H1 (cell line): ENCODE measurements at regions not wholly inside any gene's neighbourhood (a gene's known extent, or its start where the extent isn't known, plus 50 kb on each side); places are given as distances from the start of the nearest gene placed in this dataset.

Experiments used
- CTCF ChIA-PET: fragments of 300-600 bp; sonication (Branson Sonifier 250); formaldehyde crosslinking; loops from one replicate; lab custom pipeline; 2021; ENCODE audit not compliant: partially characterized antibody; lab: Charles Lee
- POLR2A ChIA-PET: fragments of 300-600 bp; sonication (Branson Sonifier 250); formaldehyde crosslinking; loops from one replicate; lab custom pipeline; 2021; ENCODE audit warnings: inconsistent platforms; ENCODE audit not compliant: partially characterized antibody; lab: Charles Lee
- DNase-seq, 2 experiments: peaks; one replicate each; pipeline versions ENCODE4 v3.0.0 to v3.0.0-alpha.2; 2010 to 2022; ENCODE audit warnings: low spot score in 2 of 2, low read depth in 1 of 2, mixed read lengths in 1 of 2
- FAIRE-seq: peaks from 2 replicates; lab custom pipeline; 2011; peaks lifted over from hg19 to GRCh38; lab: Jason Lieb, UNC
- H2AFZ ChIP-seq: 2 replicates; pipeline ENCODE4 v1.8.1; 2012; ENCODE audit warnings: low read length, inconsistent platforms
- H2AK5ac ChIP-seq: 2 replicates; pipeline ENCODE4 v1.6.1; 2013; ENCODE audit warnings: low read depth, low read length
- H2BK120ac ChIP-seq: replicated peaks from 2 replicates; pipeline ENCODE3; 2013; ENCODE audit warnings: low read depth, low read length, inconsistent platforms
- H2BK12ac ChIP-seq: 2 replicates; pipeline ENCODE4 v1.6.1; 2013; ENCODE audit warnings: low read depth, low read length
- H2BK15ac ChIP-seq: 2 replicates; pipeline ENCODE4 v1.6.1; 2013; ENCODE audit warnings: low read length
- H2BK20ac ChIP-seq: 2 replicates; pipeline ENCODE4 v1.6.1; 2013; ENCODE audit warnings: low read length
- H2BK5ac ChIP-seq: 2 replicates; pipeline ENCODE4 v1.6.1; 2013; ENCODE audit warnings: low read depth, low read length
- H3K14ac ChIP-seq: 2 replicates; pipeline ENCODE4 v1.6.1; 2013; ENCODE audit warnings: inconsistent platforms; ENCODE audit not compliant: insufficient read length
- H3K18ac ChIP-seq: 2 replicates; pipeline ENCODE4 v1.6.1; 2013; ENCODE audit warnings: low read length; ENCODE audit errors: extremely low read depth
- H3K23ac ChIP-seq: 2 replicates; pipeline ENCODE4 v1.6.1; 2013; ENCODE audit warnings: inconsistent platforms; ENCODE audit not compliant: insufficient read length
- H3K23me2 ChIP-seq: 2 replicates; pipeline ENCODE4 v1.6.1; 2013; ENCODE audit warnings: low read depth, low read length
- H3K27ac ChIP-seq: 2 replicates; pipeline ENCODE4 v1.6.1; 2011; ENCODE audit warnings: low read depth, low read length, inconsistent platforms
- H3K27me3 ChIP-seq, 4 experiments: replicated peaks in 1 of 4; 1 replicate in 1 of 4; 2 replicates in 3 of 4; pipeline versions ENCODE4 v1.6.1 to v1.8.1; 2011 to 2013; ENCODE audit warnings: low read length in 3 of 4, mild to moderate bottlenecking in 3 of 4, inconsistent platforms in 2 of 4, mixed read lengths in 2 of 4, moderate library complexity in 1 of 4; ENCODE audit not compliant: control insufficient read depth in 3 of 4, insufficient read depth in 3 of 4; ENCODE audit errors: extremely low read depth in 1 of 4
- H3K36me3 ChIP-seq, 4 experiments: 2 replicates each; pipeline versions ENCODE4 v1.6.1 to v1.8.1; 2011 to 2013; ENCODE audit warnings: mild to moderate bottlenecking in 4 of 4, low read length in 3 of 4, moderate library complexity in 2 of 4, control low read depth in 1 of 4, inconsistent platforms in 1 of 4; ENCODE audit not compliant: insufficient read depth in 4 of 4, control insufficient read depth in 2 of 4
- H3K4ac ChIP-seq: replicated peaks from 2 replicates; pipeline ENCODE3; 2013; ENCODE audit warnings: low read length, low read depth, mixed read lengths, inconsistent platforms; ENCODE audit not compliant: insufficient read length
- H3K4me1 ChIP-seq, 4 experiments: replicated peaks in 1 of 4; 1 replicate in 1 of 4; 2 replicates in 3 of 4; pipeline versions ENCODE4 v1.6.1 to v1.8.1; 2011 to 2013; ENCODE audit warnings: low read length in 3 of 4, inconsistent platforms in 2 of 4, mixed read lengths in 1 of 4; ENCODE audit not compliant: insufficient read depth in 4 of 4, control insufficient read depth in 3 of 4
- H3K4me2 ChIP-seq, 2 experiments: 2 replicates each; pipeline versions ENCODE4 v1.6.1 to v1.8.1; 2011 to 2013; ENCODE audit warnings: low read depth in 2 of 2, low read length in 2 of 2, control low read depth in 1 of 2, inconsistent platforms in 1 of 2, mild to moderate bottlenecking in 1 of 2; ENCODE audit not compliant: insufficient read depth in 1 of 2
- H3K4me3 ChIP-seq, 4 experiments: fragments of 200-600, 300-600 bp in 1 of 4; sonication (generic), shearing (Covaris generic), sonication (Bioruptor Twin) in 1 of 4; 2 replicates each; pipeline versions ENCODE4 v1.5.1 to v1.8.1; 2011 to 2016; ENCODE audit warnings: low read length in 4 of 4, low read depth in 3 of 4, control low read depth in 2 of 4, inconsistent platforms in 2 of 4, mild to moderate bottlenecking in 2 of 4, mixed read lengths in 1 of 4, moderate library complexity in 1 of 4; ENCODE audit not compliant: insufficient read depth in 2 of 4; ENCODE audit errors: extremely low read depth in 1 of 4
- H3K56ac ChIP-seq: replicated peaks from 2 replicates; pipeline ENCODE3; 2013; ENCODE audit warnings: low read depth, mild to moderate bottlenecking, mixed read lengths, low read length, inconsistent platforms; ENCODE audit not compliant: insufficient read length
- H3K79me1 ChIP-seq: 2 replicates; pipeline ENCODE4 v1.6.1; 2013; ENCODE audit warnings: low read depth, low read length, control low read depth
- H3K79me2 ChIP-seq, 2 experiments: 2 replicates each; pipeline versions ENCODE4 v1.6.1 to v1.8.1; 2012 to 2013; ENCODE audit warnings: low read length in 2 of 2, mild to moderate bottlenecking in 2 of 2, inconsistent platforms in 1 of 2; ENCODE audit not compliant: insufficient read depth in 2 of 2, control insufficient read depth in 1 of 2
- H3K9ac ChIP-seq, 4 experiments: replicated peaks in 1 of 4; 1 replicate in 1 of 4; 2 replicates in 3 of 4; pipeline versions ENCODE4 v1.6.1 to v1.8.1; 2011 to 2013; ENCODE audit warnings: low read depth in 3 of 4, low read length in 3 of 4, control low read depth in 2 of 4, mild to moderate bottlenecking in 2 of 4, moderate library complexity in 2 of 4, inconsistent platforms in 1 of 4; ENCODE audit errors: extremely low read depth in 1 of 4
- H3K9me3 ChIP-seq, 2 experiments: 2 replicates each; pipeline versions ENCODE4 v1.6.1 to v1.8.1; 2012 to 2013; ENCODE audit warnings: mild to moderate bottlenecking in 2 of 2, moderate library complexity in 2 of 2, control low read depth in 1 of 2, inconsistent platforms in 1 of 2, low read depth in 1 of 2, low read length in 1 of 2, mixed read lengths in 1 of 2; ENCODE audit not compliant: insufficient read depth in 2 of 2
- H4K20me1 ChIP-seq, 2 experiments: replicated peaks in 1 of 2; 2 replicates each; pipeline versions ENCODE3 to v1.8.1; 2011 to 2013; ENCODE audit warnings: inconsistent platforms in 2 of 2, low read length in 2 of 2, mild to moderate bottlenecking in 1 of 2; ENCODE audit not compliant: insufficient read depth in 2 of 2, control insufficient read depth in 1 of 2
- H4K5ac ChIP-seq: 2 replicates; pipeline ENCODE4 v1.6.1; 2013; ENCODE audit warnings: low read length, low read depth, mixed read lengths, inconsistent platforms; ENCODE audit not compliant: insufficient read length
- H4K8ac ChIP-seq: 2 replicates; pipeline ENCODE4 v1.8.0; 2013; ENCODE audit warnings: mild to moderate bottlenecking, moderate library complexity, low read length, inconsistent platforms; ENCODE audit not compliant: insufficient read depth; ENCODE audit errors: extremely low read depth
- H4K91ac ChIP-seq: replicated peaks from 2 replicates; pipeline ENCODE3; 2013; ENCODE audit warnings: low read length, mixed read lengths, inconsistent platforms; ENCODE audit not compliant: insufficient read length
- BCL11A ChIP-seq, 2 experiments: IDR thresholded peaks; one replicate each; pipeline ENCODE4 v1.6.1; 2011; ENCODE audit warnings: low read depth in 2 of 2, low read length in 2 of 2, mild to moderate bottlenecking in 2 of 2
- CTBP2 ChIP-seq: IDR thresholded peaks from 2 replicates; pipeline ENCODE4 v1.7.0; 2011; ENCODE audit warnings: borderline replicate concordance, mild to moderate bottlenecking, moderate library complexity, mixed read lengths, low read length; ENCODE audit not compliant: insufficient read depth, insufficient read length
- GTF2F1 ChIP-seq: IDR thresholded peaks from 2 replicates; pipeline ENCODE4 v1.6.1; 2012; ENCODE audit warnings: low read depth, low read length, improper control_type of control experiment, borderline replicate concordance
- NANOG ChIP-seq: IDR thresholded peaks from 2 replicates; pipeline ENCODE4 v1.6.1; 2011; ENCODE audit warnings: low read length, low read depth, mild to moderate bottlenecking, inconsistent platforms; ENCODE audit not compliant: insufficient read depth, poor library complexity, severe bottlenecking
- PHF8 ChIP-seq: fragments of 200-600 bp; sonication (generic); conservative IDR thresholded peaks from 2 replicates; pipeline ENCODE4 v1.7.1; 2012; ENCODE audit warnings: low read depth, mild to moderate bottlenecking, inconsistent platforms, low read length, moderate library complexity
- POU5F1 ChIP-seq: IDR thresholded peaks from 2 replicates; pipeline ENCODE4 v1.6.1; 2011; ENCODE audit warnings: low read depth, mild to moderate bottlenecking, low read length, moderate library complexity
- SIN3A ChIP-seq, 2 experiments: IDR thresholded peaks in 1 of 2; conservative IDR thresholded peaks in 1 of 2; 2 replicates each; pipeline ENCODE4 v1.6.1; 2011 to 2012; ENCODE audit warnings: low read length in 2 of 2, improper control_type of control experiment in 1 of 2, low read depth in 1 of 2, mild to moderate bottlenecking in 1 of 2
- TBP ChIP-seq: IDR thresholded peaks from 2 replicates; pipeline ENCODE4 v1.6.1; 2011; ENCODE audit warnings: low read depth, low read length, improper control_type of control experiment
- TCF12 ChIP-seq: IDR thresholded peaks from 2 replicates; pipeline ENCODE4 v1.6.1; 2011; ENCODE audit warnings: low read depth, mild to moderate bottlenecking, low read length
- TEAD4 ChIP-seq: IDR thresholded peaks from 2 replicates; pipeline ENCODE4 v1.6.1; 2012; ENCODE audit warnings: low read depth, low read length, inconsistent platforms, mixed read lengths
- WGBS, 2 experiments: shearing (Covaris generic) in 1 of 2; methylation state at CpG; one replicate each; pipeline versions ENCODE4 v1.1.6 to v1.1.7; 2013 to 2015; ENCODE audit warnings: low lambda C conversion rate in 2 of 2, mixed read lengths in 2 of 2, inconsistent platforms in 1 of 2, low coverage in 1 of 2, missing lambda C conversion rate in 1 of 2; ENCODE audit not compliant: insufficient replicate concordance in 2 of 2, insufficient coverage in 1 of 2, insufficient read length in 1 of 2; ENCODE audit errors: extremely low coverage in 1 of 2, missing lambda C conversion rate in 1 of 2; 5-methylcytosine and 5-hydroxymethylcytosine counted together
- TF ChIP-seq, protein P1 (sequence below): IDR thresholded peaks from 2 replicates; pipeline ENCODE4 v1.6.1; 2011; ENCODE audit warnings: low read length, improper control_type of control experiment
- TF ChIP-seq, protein P2 (sequence below): IDR thresholded peaks from 2 replicates; pipeline ENCODE4 v1.6.1; 2011; ENCODE audit warnings: low read depth, mild to moderate bottlenecking, low read length; ENCODE audit not compliant: insufficient read depth
- TF ChIP-seq, protein P3 (sequence below): IDR thresholded peaks from 2 replicates; pipeline ENCODE4 v1.6.1; 2012; ENCODE audit warnings: inconsistent platforms

DNA sequence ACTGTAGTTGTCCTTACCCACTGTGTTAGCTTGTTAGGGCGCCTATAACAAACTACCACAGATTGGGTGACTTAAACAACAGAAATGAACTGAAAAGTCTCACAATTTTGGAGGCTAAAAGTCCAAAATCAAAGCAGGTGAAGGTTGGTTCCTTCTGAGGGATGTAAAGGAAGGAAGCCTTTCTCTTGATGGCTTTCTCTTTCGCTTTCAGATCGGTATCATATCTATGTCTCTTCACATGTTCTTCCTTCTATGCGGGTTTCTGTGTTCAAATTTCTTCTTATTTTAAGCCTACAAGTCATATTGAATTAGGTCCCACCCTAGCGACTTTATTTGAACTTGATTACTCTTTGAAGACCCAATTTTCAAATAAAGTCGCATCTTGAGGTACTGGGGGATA, 118.6 kb downstream of the CPXCR1 start:
- no peak overlapping the region for H3K56ac ChIP-seq
- H3K79me1 ChIP-seq = no peaks in the 10 kb centered on the region
- TF ChIP-seq GTF2F1 = no peak
- TF ChIP-seq, protein P1, sequence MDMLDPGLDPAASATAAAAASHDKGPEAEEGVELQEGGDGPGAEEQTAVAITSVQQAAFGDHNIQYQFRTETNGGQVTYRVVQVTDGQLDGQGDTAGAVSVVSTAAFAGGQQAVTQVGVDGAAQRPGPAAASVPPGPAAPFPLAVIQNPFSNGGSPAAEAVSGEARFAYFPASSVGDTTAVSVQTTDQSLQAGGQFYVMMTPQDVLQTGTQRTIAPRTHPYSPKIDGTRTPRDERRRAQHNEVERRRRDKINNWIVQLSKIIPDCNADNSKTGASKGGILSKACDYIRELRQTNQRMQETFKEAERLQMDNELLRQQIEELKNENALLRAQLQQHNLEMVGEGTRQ = no peak
- no peak for TF ChIP-seq PHF8
- TF ChIP-seq NANOG = no peak
- TF ChIP-seq BCL11A (IDR thresholded peaks at IDR 0.05; ENCODE audit: low read depth in 2 of 2, low read length in 2 of 2) = no peak
- TF ChIP-seq TCF12 = no peak
- TF ChIP-seq POU5F1 = no peak
- no peak for TF ChIP-seq TBP
- TF ChIP-seq, protein P2, sequence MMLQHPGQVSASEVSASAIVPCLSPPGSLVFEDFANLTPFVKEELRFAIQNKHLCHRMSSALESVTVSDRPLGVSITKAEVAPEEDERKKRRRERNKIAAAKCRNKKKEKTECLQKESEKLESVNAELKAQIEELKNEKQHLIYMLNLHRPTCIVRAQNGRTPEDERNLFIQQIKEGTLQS = no peak
- no peak for TF ChIP-seq SIN3A (conservative IDR thresholded peaks at IDR 0.05 in 1 of 2, IDR thresholded peaks at IDR 0.05 in 1 of 2; ENCODE audit: low read depth in 1 of 2, low read length in 2 of 2)
- TF ChIP-seq CTBP2 = no peak
- TF ChIP-seq TEAD4 = no peak
- TF ChIP-seq, protein P3, sequence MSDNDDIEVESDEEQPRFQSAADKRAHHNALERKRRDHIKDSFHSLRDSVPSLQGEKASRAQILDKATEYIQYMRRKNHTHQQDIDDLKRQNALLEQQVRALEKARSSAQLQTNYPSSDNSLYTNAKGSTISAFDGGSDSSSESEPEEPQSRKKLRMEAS = no peak

More for the DNA sequence above, 118.6 kb downstream of the CPXCR1 start:
- Histone ChIP-seq H4K91ac (no peak overlapping the region), H4K20me1 (no peaks in the 10 kb centered on the region), H4K8ac (no peak overlapping the region), H3K4me2 (no peak overlapping the region), H3K27ac (no peak overlapping the region), H2BK5ac (no peak overlapping the region), H4K5ac (no peak overlapping the region), H3K4me3 (no peak overlapping the region), H2BK120ac (no peak overlapping the region), H3K9ac (no peak overlapping the region), H3K23me2 (no peaks in the 10 kb centered on the region), H2AK5ac (no peak overlapping the region), H2BK20ac (no peak overlapping the region), H3K4ac (no peak overlapping the region), H2BK12ac (no peak overlapping the region), H3K79me2 (no peaks in the 10 kb centered on the region), H3K36me3 (no peaks in the 10 kb centered on the region), H3K14ac (no peak overlapping the region), H3K9me3 (peaks cover 0 to 6% of the 10 kb centered on the region in 2 experiments; a peak in 1 of 4 replicates), H3K18ac (no peak overlapping the region), H2AFZ (no peak overlapping the region), H2BK15ac (no peak overlapping the region), H3K27me3 (no peaks in the 10 kb centered on the region), H3K4me1 (no peaks in the 10 kb centered on the region), H3K23ac (no peak overlapping the region)
- CTCF ChIA-PET = no interaction called here
- WGBS, 2 experiments = 95% methylated on average over 5 of the region's 6 CpGs; no CpG with 5 or more reads in 1 of the 2 experiments
- FAIRE-seq = no peak
- DNase-seq = no peak
- POLR2A ChIA-PET = no interaction called here
